IPS-15b (cell line): ENCODE measurements at regions not wholly inside any gene's neighbourhood (a gene's known extent, or its start where the extent isn't known, plus 50 kb on each side); places are given as distances from the start of the nearest gene placed in this dataset.

Source experiments
- H3K27me3 ChIP-seq: one replicate; pipeline ENCODE4 v1.6.1; 2013; ENCODE audit warnings: low read length; ENCODE audit not compliant: control insufficient read depth, insufficient read depth
- H3K36me3 ChIP-seq: one replicate; pipeline ENCODE4 v1.6.1; 2013; ENCODE audit warnings: low read length; ENCODE audit not compliant: control insufficient read depth, insufficient read depth
- H3K4me1 ChIP-seq: one replicate; pipeline ENCODE4 v1.6.1; 2013; ENCODE audit warnings: mild to moderate bottlenecking, low read length; ENCODE audit not compliant: control insufficient read depth, insufficient read depth
- H3K4me3 ChIP-seq: one replicate; pipeline ENCODE4 v1.5.1; 2013; ENCODE audit warnings: low read depth, low read length
- H3K9ac ChIP-seq: one replicate; pipeline ENCODE4 v1.6.1; 2013; ENCODE audit warnings: low read depth, mild to moderate bottlenecking, low read length
- H3K9me3 ChIP-seq: one replicate; pipeline ENCODE4 v1.6.1; 2013; ENCODE audit warnings: mild to moderate bottlenecking, low read length; ENCODE audit not compliant: control insufficient read depth, insufficient read depth

- H3K27me3 ChIP-seq: no peaks in the 10 kb centered on the region
- H3K4me3 ChIP-seq: no peak overlapping the region
- no peak overlapping the region for H3K9ac ChIP-seq
- no peaks in the 10 kb centered on the region for H3K9me3 ChIP-seq
- H3K36me3 ChIP-seq: no peaks in the 10 kb centered on the region
- no peaks in the 10 kb centered on the region for H3K4me1 ChIP-seq
Measured at GRCh38 chr7:110612680-110613079, 478.2 kb upstream of the LRRN3 start.
